WTC11 (cell line): ENCODE measurements at regions not wholly inside any gene's neighbourhood (a gene's known extent, or its start where the extent isn't known, plus 50 kb on each side); places are given as distances from the start of the nearest gene placed in this dataset.

Experiments
- ATAC-seq: fragments of 200-7000 bp; cut with Tn5 transposase; 2 replicates; pipeline ENCODE4 v1.10.0; 2021; ENCODE audit warnings: mild to moderate bottlenecking, moderate library complexity
- CTCF ChIA-PET: fragments of 300-600 bp; sonication (Branson Sonifier 250); formaldehyde crosslinking; loops from one replicate; lab custom pipeline; 2021; ENCODE audit warnings: antibody characterized with exemption; lab: Charles Lee
- POLR2A ChIA-PET: fragments of 350-600 bp; sonication (Branson Sonifier 250); formaldehyde crosslinking; loops from one replicate; lab custom pipeline; 2021; ENCODE audit warnings: antibody characterized with exemption; lab: Charles Lee
- DNase-seq: peaks from one replicate; pipeline ENCODE4 v3.0.0; 2021; ENCODE audit warnings: low spot score
- H3K27ac Mint-ChIP-seq: 2 replicates; pipeline ENCODE4 v1.8.0; 2021; ENCODE audit warnings: mixed read lengths
- H3K27me3 Mint-ChIP-seq: 2 replicates; pipeline ENCODE4 v1.8.0; 2021; ENCODE audit warnings: low read depth, mild to moderate bottlenecking, moderate library complexity, mixed read lengths
- H3K36me3 Mint-ChIP-seq: 2 replicates; pipeline ENCODE4 v1.8.0; 2021; ENCODE audit warnings: mixed read lengths
- H3K4me1 Mint-ChIP-seq: 2 replicates; pipeline ENCODE4 v1.8.0; 2022; ENCODE audit warnings: mixed read lengths
- H3K4me3 Mint-ChIP-seq: 2 replicates; pipeline ENCODE4 v1.8.0; 2021; ENCODE audit warnings: mild to moderate bottlenecking, moderate library complexity, mixed read lengths
- H3K9me3 Mint-ChIP-seq: 2 replicates; pipeline ENCODE4 v1.8.0; 2021; ENCODE audit warnings: mixed read lengths
- CBFB ChIP-seq: sonication (generic); formaldehyde crosslinking; IDR thresholded peaks from 2 replicates; pipeline ENCODE4 v1.8.1; 2022; ENCODE audit warnings: mild to moderate bottlenecking, low read depth, missing genetic modification reagents
- CREM ChIP-seq: sonication (generic); formaldehyde crosslinking; IDR thresholded peaks from 2 replicates; pipeline ENCODE4 v1.8.1; 2022; ENCODE audit warnings: mild to moderate bottlenecking, missing genetic modification reagents, moderate library complexity
- E2F4 ChIP-seq: sonication (generic); formaldehyde crosslinking; IDR thresholded peaks from 2 replicates; pipeline ENCODE4 v1.8.1; 2022; ENCODE audit warnings: low read depth, mild to moderate bottlenecking, moderate library complexity, missing genetic modification reagents, borderline replicate concordance
- GABPB1 ChIP-seq: sonication (generic); formaldehyde crosslinking; IDR thresholded peaks from 2 replicates; pipeline ENCODE4 v1.8.1; 2023; ENCODE audit warnings: mild to moderate bottlenecking, missing genetic modification reagents
- NR1H2 ChIP-seq: sonication (generic); formaldehyde crosslinking; IDR thresholded peaks from 2 replicates; pipeline ENCODE4 v1.9.0; 2021; ENCODE audit warnings: mild to moderate bottlenecking, moderate library complexity, missing genetic modification reagents
- PREB ChIP-seq: sonication (generic); formaldehyde crosslinking; IDR thresholded peaks from 2 replicates; pipeline ENCODE4 v1.8.1; 2022; ENCODE audit warnings: mild to moderate bottlenecking, missing genetic modification reagents, moderate library complexity, borderline replicate concordance
- PRRX2 ChIP-seq: fragments of 250-450 bp; sonication (Bioruptor Pico); IDR thresholded peaks from 2 replicates; pipeline ENCODE4 v1.8.0; 2021; ENCODE audit warnings: mild to moderate bottlenecking
- STAT6 ChIP-seq: sonication (generic); formaldehyde crosslinking; conservative IDR thresholded peaks from 2 replicates; pipeline ENCODE4 v1.8.1; 2023; ENCODE audit warnings: mild to moderate bottlenecking, low read depth, missing genetic modification reagents, moderate library complexity
- TF ChIP-seq, protein P1 (sequence below): sonication (generic); formaldehyde crosslinking; IDR thresholded peaks from 2 replicates; pipeline ENCODE4 v1.8.0; 2022; ENCODE audit warnings: mild to moderate bottlenecking, missing genetic modification reagents
- TF ChIP-seq, protein P2 (sequence below): fragments of 250-450 bp; sonication (Bioruptor Pico); IDR thresholded peaks from 2 replicates; pipeline ENCODE4 v1.8.0; 2021; ENCODE audit warnings: mild to moderate bottlenecking
- TF ChIP-seq, protein P3 (sequence below): sonication (generic); formaldehyde crosslinking; IDR thresholded peaks from 2 replicates; pipeline ENCODE4 v1.8.0; 2022; ENCODE audit warnings: mild to moderate bottlenecking, missing genetic modification reagents
- TF ChIP-seq, protein P4 (sequence below): sonication (generic); formaldehyde crosslinking; conservative IDR thresholded peaks from 2 replicates; pipeline ENCODE4 v1.8.1; 2022; ENCODE audit warnings: mild to moderate bottlenecking, missing genetic modification reagents
- TF ChIP-seq, protein P5 (sequence below): fragments of 250-450 bp; sonication (Bioruptor Pico); IDR thresholded peaks from 2 replicates; pipeline ENCODE4 v1.9.0; 2021; ENCODE audit warnings: mild to moderate bottlenecking

DNA sequence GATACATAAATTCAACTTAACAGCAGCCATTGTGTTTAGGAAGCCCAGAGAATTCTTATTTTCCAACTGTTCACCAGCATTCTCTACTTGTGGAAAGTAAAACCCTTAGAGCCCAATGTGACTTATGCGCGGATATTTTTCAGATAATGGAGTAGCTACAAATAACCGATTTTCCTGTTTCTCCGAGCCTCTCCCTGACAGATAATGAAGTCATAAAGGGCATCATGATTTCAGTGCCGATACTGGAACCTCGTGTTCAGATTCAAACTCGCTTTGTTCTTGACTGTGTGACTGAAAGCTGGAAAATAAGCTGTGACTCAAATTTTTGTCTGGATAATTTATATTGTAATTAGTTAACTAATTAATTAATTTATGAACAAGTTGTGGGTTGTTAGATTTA, 228.2 kb downstream of the VAPA start:
- TF ChIP-seq, protein P1, sequence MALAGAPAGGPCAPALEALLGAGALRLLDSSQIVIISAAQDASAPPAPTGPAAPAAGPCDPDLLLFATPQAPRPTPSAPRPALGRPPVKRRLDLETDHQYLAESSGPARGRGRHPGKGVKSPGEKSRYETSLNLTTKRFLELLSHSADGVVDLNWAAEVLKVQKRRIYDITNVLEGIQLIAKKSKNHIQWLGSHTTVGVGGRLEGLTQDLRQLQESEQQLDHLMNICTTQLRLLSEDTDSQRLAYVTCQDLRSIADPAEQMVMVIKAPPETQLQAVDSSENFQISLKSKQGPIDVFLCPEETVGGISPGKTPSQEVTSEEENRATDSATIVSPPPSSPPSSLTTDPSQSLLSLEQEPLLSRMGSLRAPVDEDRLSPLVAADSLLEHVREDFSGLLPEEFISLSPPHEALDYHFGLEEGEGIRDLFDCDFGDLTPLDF (CRISPR knock-in tag): no peak
- TF ChIP-seq STAT6 (CRISPR knock-in tag) (no peak), E2F4 (CRISPR knock-in tag) (no peak), CREM (CRISPR knock-in tag) (no peak), PREB (CRISPR knock-in tag) (no peak), GABPB1 (CRISPR knock-in tag) (no peak), PRRX2 (CRISPR knock-in tag) (no peak), CBFB (CRISPR knock-in tag) (no peak), NR1H2 (CRISPR knock-in tag) (no peak)
- TF ChIP-seq, protein P2, sequence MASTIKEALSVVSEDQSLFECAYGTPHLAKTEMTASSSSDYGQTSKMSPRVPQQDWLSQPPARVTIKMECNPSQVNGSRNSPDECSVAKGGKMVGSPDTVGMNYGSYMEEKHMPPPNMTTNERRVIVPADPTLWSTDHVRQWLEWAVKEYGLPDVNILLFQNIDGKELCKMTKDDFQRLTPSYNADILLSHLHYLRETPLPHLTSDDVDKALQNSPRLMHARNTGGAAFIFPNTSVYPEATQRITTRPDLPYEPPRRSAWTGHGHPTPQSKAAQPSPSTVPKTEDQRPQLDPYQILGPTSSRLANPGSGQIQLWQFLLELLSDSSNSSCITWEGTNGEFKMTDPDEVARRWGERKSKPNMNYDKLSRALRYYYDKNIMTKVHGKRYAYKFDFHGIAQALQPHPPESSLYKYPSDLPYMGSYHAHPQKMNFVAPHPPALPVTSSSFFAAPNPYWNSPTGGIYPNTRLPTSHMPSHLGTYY (CRISPR knock-in tag): no peak
- TF ChIP-seq, protein P3, sequence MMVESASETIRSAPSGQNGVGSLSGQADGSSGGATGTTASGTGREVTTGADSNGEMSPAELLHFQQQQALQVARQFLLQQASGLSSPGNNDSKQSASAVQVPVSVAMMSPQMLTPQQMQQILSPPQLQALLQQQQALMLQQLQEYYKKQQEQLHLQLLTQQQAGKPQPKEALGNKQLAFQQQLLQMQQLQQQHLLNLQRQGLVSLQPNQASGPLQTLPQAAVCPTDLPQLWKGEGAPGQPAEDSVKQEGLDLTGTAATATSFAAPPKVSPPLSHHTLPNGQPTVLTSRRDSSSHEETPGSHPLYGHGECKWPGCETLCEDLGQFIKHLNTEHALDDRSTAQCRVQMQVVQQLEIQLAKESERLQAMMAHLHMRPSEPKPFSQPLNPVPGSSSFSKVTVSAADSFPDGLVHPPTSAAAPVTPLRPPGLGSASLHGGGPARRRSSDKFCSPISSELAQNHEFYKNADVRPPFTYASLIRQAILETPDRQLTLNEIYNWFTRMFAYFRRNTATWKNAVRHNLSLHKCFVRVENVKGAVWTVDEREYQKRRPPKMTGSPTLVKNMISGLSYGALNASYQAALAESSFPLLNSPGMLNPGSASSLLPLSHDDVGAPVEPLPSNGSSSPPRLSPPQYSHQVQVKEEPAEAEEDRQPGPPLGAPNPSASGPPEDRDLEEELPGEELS (CRISPR knock-in tag): no peak
- TF ChIP-seq, protein P4, sequence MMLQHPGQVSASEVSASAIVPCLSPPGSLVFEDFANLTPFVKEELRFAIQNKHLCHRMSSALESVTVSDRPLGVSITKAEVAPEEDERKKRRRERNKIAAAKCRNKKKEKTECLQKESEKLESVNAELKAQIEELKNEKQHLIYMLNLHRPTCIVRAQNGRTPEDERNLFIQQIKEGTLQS (CRISPR knock-in tag): no peak
- TF ChIP-seq, protein P5, sequence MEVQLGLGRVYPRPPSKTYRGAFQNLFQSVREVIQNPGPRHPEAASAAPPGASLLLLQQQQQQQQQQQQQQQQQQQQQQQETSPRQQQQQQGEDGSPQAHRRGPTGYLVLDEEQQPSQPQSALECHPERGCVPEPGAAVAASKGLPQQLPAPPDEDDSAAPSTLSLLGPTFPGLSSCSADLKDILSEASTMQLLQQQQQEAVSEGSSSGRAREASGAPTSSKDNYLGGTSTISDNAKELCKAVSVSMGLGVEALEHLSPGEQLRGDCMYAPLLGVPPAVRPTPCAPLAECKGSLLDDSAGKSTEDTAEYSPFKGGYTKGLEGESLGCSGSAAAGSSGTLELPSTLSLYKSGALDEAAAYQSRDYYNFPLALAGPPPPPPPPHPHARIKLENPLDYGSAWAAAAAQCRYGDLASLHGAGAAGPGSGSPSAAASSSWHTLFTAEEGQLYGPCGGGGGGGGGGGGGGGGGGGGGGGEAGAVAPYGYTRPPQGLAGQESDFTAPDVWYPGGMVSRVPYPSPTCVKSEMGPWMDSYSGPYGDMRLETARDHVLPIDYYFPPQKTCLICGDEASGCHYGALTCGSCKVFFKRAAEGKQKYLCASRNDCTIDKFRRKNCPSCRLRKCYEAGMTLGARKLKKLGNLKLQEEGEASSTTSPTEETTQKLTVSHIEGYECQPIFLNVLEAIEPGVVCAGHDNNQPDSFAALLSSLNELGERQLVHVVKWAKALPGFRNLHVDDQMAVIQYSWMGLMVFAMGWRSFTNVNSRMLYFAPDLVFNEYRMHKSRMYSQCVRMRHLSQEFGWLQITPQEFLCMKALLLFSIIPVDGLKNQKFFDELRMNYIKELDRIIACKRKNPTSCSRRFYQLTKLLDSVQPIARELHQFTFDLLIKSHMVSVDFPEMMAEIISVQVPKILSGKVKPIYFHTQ: no peak
- H3K27ac Mint-ChIP-seq: no peak overlapping the region
- H3K36me3 Mint-ChIP-seq: no peaks in the 10 kb centered on the region
- ATAC-seq: no peak
- H3K4me3 Mint-ChIP-seq: no peak overlapping the region
- H3K4me1 Mint-ChIP-seq: peaks cover 37% of the 10 kb centered on the region
- ChIA-PET POLR2A (no interaction called here), CTCF (interaction anchor here (1.0 to 1.4 kb wide), 2 partner anchors 10 to 110 kb away, joined by 3 to 4 read pairs; no protein-coding TSS in a partner anchor)
- no peaks in the 10 kb centered on the region; the same call in 1 of the 2 replicates for H3K27me3 Mint-ChIP-seq
- DNase-seq: no peak
- no peaks in the 10 kb centered on the region for H3K9me3 Mint-ChIP-seq
